Activated naive CD4-positive, alpha-beta T cell treated with anti-CD3 and anti-CD28 coated beads, Interleukin-2, amount 50 U/mL, for 72 hours (primary cell): ENCODE measurements at regions not wholly inside any gene's neighbourhood (a gene's known extent, or its start where the extent isn't known, plus 50 kb on each side); places are given as distances from the start of the nearest gene placed in this dataset.

Source experiments
- ATAC-seq, 2 donors: fragments of 150-1000 bp; cut with Tn5 transposase; 2 replicates each; pipeline ENCODE4 v1.10.0; 2021; ENCODE audit warnings: mild to moderate bottlenecking in 2 of 2, moderate library complexity in 2 of 2
- DNase-seq, 2 donors: peaks; one replicate each; pipeline ENCODE4 v3.0.0; 2021 to 2022; ENCODE audit warnings: low spot score in 2 of 2
- H3K27ac Mint-ChIP-seq, 2 donors: one replicate each; pipeline ENCODE4 v1.8.0; 2022; ENCODE audit warnings: mild to moderate bottlenecking in 2 of 2, mixed read lengths in 2 of 2
- H3K36me3 Mint-ChIP-seq, 2 donors: one replicate each; pipeline ENCODE4 v1.8.0; 2022; ENCODE audit warnings: mixed read lengths in 2 of 2
- H3K9me3 Mint-ChIP-seq, 2 donors: one replicate each; pipeline ENCODE4 v1.8.0; 2022; ENCODE audit warnings: mixed read lengths in 2 of 2

DNA sequence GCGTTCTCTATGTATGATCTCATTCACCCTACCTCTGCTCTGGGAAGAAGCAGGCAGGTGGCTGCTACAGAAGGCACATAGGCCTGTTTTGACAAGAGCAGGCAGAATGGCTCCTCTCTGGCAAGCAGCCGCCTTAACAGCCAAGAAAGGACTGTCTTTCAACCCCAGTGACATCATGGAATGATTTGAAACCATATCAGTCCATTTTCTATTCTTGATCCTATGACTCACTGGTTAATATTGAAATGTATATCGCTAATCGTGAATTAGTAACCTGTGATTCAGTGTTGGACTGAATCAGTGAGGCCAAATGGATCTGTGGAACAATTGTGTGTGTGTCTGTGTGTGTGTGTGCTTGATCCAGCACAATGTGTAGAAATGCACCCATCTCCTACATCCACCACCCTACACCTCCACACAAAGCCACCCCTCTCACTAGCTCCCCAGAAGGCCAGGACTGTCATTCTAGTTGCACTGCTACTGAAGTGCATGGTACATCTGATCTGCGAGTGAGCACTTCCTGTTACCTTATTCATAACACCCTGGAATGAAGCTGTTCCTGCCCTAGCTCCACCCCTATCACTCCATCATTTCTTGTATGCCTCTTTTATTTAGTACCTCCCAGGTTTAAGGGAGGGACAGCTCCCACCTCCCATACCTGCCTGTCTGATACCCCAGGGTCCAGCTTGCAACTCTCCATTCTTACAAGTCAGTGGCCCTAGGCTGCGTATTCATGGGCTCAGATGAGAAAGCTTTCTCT lies 460.0 kb downstream of the FOXO1 start:
- ATAC-seq (peak; percentile 73 to 87), DNase-seq (peak; percentile 43 to 61)
- H3K36me3 Mint-ChIP-seq = peaks cover 16 to 54% of the 10 kb centered on the region in 2 donors
- H3K27ac Mint-ChIP-seq = peak overlapping the region; percentile 95 to 99
- H3K9me3 Mint-ChIP-seq = peaks cover 21 to 35% of the 10 kb centered on the region in 2 donors

GRCh38 chr13:40207001-40207478 lies 459.4 kb downstream of the FOXO1 start:
- H3K27ac Mint-ChIP-seq = peak overlapping the region; percentile 95 to 99
- peaks cover 22 to 60% of the 10 kb centered on the region in 2 donors for H3K36me3 Mint-ChIP-seq
- DNase-seq (no peak), ATAC-seq (peak; percentile 30 to 60)
- peaks cover 27 to 41% of the 10 kb centered on the region in 2 donors for H3K9me3 Mint-ChIP-seq

GRCh38 chr13:40208517-40208916 lies 457.9 kb downstream of the FOXO1 start:
- H3K36me3 Mint-ChIP-seq = peaks cover 28 to 66% of the 10 kb centered on the region in 2 donors
- peak in 1 of 2 donors; percentile 7 for ATAC-seq
- peaks cover 37 to 49% of the 10 kb centered on the region in 2 donors for H3K9me3 Mint-ChIP-seq
- peak overlapping the region; percentile 11 to 51 for H3K27ac Mint-ChIP-seq
- no peak for DNase-seq

DNA sequence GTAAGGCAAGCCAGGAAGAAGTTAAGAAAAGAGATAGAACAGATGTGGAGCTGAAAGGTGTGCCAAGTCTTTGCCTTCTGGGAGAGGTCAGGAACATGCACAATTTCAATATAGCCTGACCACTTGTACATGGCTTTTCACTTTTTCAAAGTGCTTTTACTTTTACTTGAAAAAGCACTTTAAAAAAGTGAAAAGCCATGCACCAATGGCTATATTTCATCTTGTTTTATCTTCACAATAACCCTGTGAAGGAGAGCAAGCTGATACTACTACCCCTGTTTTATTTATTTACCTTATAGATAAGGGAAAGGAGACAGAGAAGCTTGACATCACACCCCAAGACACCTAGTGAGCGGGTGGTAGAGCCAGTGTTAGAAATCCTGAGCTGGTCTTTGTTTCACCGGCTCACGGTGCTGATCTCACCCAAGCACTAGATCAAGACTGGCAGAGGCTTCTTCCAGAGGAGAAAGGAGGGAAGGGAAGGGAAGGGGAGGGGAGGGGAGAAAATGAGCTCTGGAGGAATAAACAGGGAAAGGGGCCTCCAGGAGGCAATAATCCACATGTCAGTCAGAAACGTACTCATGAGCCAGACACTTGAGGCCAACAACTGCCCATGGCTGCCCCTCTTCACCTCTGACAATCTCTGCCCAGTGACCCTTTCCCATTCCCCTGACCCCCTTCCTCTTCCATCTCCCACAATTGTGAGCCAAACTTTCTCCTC lies 455.4 kb downstream of the FOXO1 start:
- Mint-ChIP-seq H3K27ac (no peak overlapping the region), H3K36me3 (peaks cover 27 to 55% of the 10 kb centered on the region in 2 donors), H3K9me3 (peaks cover 36 to 39% of the 10 kb centered on the region in 2 donors)
- ATAC-seq = no peak
- no peak for DNase-seq

- H3K27ac Mint-ChIP-seq = no peak overlapping the region
- peaks cover 37 to 44% of the 10 kb centered on the region in 2 donors for H3K9me3 Mint-ChIP-seq
- H3K36me3 Mint-ChIP-seq = peaks cover 28 to 57% of the 10 kb centered on the region in 2 donors
- ATAC-seq (no peak), DNase-seq (no peak)
Observed at GRCh38 chr13:40211586-40211968, 454.9 kb downstream of the FOXO1 start.

DNA sequence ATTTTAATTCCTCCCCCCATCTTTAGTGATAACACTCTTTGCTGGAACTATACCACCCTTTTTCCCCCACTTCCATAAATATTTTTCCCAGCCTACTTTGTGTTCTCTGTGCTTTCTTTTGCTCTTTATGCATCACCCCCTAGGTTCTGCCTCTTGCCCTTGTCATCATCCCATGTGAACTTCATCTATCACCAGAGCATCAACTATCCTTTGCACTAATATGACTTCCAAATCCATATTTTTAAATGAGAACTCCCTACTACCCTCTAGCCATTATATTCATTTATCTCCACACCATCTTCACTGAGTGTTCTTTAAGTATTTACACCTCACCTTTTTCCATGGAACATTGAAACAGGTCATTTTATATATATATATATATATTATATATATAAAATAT lies 452.7 kb downstream of the FOXO1 start:
- Mint-ChIP-seq H3K27ac (no peak overlapping the region), H3K36me3 (peaks cover 32 to 65% of the 10 kb centered on the region in 2 donors), H3K9me3 (peaks cover 35 to 40% of the 10 kb centered on the region in 2 donors)
- no peak for DNase-seq
- ATAC-seq = no peak

DNA sequence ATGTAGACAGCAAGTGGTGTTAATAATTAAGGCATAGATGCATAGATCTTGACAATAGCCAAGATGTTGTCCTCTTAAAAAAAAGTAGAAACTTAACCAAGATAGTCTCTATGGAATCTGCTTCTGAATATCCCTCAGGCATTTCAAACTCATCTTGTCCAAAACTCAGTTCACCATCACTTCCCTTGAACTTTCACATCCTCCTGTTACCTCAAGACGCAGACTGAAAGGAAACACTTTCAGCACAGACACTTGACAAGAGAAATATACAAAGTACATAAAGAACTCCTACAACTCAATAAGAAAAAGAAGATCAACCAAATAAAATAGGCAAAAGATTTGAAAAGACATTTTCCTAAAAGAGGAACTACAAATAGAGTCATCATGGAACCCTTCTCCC lies 451.1 kb downstream of the FOXO1 start:
- ATAC-seq (no peak), DNase-seq (no peak)
- Mint-ChIP-seq H3K9me3 (peaks cover 32 to 45% of the 10 kb centered on the region in 2 donors), H3K27ac (no peak overlapping the region), H3K36me3 (peaks cover 33 to 71% of the 10 kb centered on the region in 2 donors)

DNA sequence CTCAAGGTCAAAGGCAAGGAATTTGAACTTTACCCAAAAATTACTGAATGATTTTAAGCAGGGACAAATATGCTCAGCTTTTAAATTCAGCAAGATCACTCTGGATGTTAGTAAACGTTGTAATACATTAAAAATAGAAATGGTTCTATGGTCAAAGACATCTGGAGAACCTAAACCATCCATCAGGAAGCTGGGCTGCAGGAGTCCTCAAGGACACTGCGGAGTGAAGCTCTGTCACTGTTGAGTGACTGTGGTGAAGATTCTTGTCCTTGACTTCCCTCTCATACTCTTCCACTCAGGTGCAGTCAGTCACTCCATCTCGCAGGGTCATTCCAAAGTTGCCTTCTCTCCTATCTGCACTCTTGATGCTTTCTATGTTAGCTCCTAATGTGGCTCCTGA lies 450.7 kb downstream of the FOXO1 start:
- H3K9me3 Mint-ChIP-seq = peaks cover 32 to 45% of the 10 kb centered on the region in 2 donors
- peaks cover 34 to 72% of the 10 kb centered on the region in 2 donors for H3K36me3 Mint-ChIP-seq
- H3K27ac Mint-ChIP-seq = no peak overlapping the region
- ATAC-seq (no peak), DNase-seq (no peak)

- ATAC-seq (peak in 1 of 2 donors; percentile 60), DNase-seq (no peak)
- H3K9me3 Mint-ChIP-seq = peaks cover 15 to 30% of the 10 kb centered on the region in 2 donors
- no peak overlapping the region for H3K27ac Mint-ChIP-seq
- H3K36me3 Mint-ChIP-seq = peaks cover 24 to 59% of the 10 kb centered on the region in 2 donors
Observed at GRCh38 chr13:40217675-40218074, 448.8 kb downstream of the FOXO1 start.

DNA sequence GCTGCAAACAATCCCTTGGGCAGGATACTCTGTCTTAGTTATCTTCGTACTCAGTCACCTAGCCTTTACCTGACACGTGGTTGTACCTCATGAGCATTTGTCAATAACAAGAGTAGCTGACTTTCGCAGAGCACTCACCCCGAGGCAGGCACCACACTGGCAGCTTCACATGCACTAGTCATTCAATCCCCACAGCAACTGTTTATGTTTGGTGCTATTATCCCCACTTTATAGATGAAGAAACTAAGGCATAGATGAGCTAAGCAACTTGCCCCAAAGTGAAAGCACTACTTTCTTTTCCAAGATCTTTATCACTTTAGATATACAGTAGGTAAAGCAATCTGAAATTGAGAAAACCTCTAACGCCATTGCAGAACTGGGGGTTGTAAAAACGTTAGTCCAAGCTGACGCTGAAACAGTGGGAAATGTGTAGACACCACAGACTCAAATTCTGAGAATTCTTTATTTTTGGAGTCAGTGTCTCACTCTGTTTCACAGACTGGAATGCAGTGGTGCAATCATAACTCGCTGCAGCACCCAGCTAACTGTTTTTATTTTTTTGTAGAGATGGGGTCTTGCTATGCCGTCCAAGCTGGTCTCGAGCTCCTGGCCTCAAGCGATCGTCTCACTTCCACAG lies 446.0 kb downstream of the FOXO1 start:
- ATAC-seq = peak; percentile 65 to 83

DNA sequence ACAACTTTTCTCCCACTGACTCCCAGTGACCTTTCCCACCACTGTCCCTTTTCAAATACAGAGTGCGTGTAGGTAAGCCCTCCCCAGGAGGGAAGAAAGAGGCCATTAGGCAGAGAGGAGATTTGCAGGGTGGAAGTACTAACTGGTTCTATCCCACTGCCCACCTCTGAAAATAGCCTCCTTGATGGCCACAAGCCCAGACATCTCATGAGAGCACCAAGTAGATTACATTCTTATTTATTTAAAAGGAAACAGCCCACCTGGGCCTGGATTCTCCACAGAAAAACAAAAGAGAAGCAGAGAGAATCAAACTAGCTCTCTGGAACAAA lies 445.3 kb downstream of the FOXO1 start:
- ATAC-seq = no peak
- peaks cover 7 to 18% of the 10 kb centered on the region in 2 donors for H3K9me3 Mint-ChIP-seq
- peaks cover 17 to 38% of the 10 kb centered on the region in 2 donors for H3K36me3 Mint-ChIP-seq
- no peak for DNase-seq
- peak overlapping the region; percentile 89 to 95 for H3K27ac Mint-ChIP-seq

More for the DNA sequence above, 446.0 kb downstream of the FOXO1 start:
- Mint-ChIP-seq H3K36me3 (peaks cover 17 to 45% of the 10 kb centered on the region in 2 donors), H3K9me3 (peaks cover 7 to 21% of the 10 kb centered on the region in 2 donors), H3K27ac (peak overlapping the region; percentile 89 to 95)
- peak in 1 of 2 donors; percentile 49 for DNase-seq

DNA sequence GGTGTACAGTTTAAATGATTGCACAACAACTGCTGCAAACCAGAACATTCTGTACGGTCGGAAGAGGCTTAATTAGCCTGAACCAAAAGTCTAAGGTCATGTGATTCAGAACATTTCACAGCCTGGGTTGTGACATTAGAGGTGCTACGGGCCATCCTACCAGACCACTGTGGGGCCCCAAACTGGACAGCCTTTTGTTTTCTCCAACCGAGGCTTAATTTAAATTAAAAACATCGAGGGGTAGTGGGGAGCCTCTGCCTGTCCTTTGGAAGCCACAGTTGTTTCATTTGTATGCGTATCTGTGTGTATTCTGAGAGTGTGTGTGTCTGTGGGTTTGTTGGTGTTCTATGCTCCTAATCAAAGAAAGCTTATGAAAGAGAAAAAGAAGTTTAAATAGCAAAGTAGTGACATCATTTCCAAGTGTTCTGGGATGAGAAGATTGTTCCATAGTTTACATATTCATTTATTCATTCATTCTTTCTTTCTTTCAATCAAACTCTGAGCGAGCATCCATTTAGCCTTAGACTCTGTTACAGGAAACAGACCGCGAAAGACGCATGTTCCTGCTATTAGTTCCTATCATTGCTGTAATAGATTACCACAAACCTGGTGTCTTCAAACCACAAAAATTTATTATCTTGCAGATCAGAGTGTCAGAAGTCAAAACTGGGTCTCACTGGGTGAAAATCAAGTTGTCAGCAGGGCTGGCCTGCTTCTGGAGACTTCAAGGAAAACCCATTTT lies 444.8 kb downstream of the FOXO1 start:
- ATAC-seq (peak; percentile 61 to 67), DNase-seq (no peak)
- Mint-ChIP-seq H3K36me3 (peaks cover 15 to 33% of the 10 kb centered on the region in 2 donors), H3K27ac (peak overlapping the region; percentile 89 to 95), H3K9me3 (peaks cover 6 to 13% of the 10 kb centered on the region in 2 donors)

DNA sequence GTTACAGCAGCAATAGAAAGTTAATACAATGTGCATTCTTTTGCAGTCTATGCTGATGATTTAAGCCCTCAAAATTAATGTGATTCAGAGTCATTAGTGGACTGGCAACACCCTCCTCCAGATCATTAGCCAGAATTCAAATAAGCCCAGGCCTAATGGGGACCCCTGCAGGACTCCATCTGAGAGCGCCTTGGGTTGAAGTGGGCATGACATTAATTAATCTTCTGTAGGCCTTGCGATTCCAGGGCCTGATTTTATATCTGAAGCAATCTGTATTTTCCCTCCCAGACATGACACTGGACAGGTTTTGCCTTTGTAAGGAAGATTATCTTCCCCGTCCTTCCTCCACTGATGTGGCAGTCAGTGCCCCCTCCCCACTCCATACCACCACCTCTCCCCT lies 442.9 kb downstream of the FOXO1 start:
- no peak for DNase-seq
- Mint-ChIP-seq H3K36me3 (peaks cover 4 to 14% of the 10 kb centered on the region in 2 donors), H3K27ac (no peak overlapping the region), H3K9me3 (peaks cover 0 to 10% of the 10 kb centered on the region in 2 donors)
- no peak for ATAC-seq

GRCh38 chr13:40228496-40228895 lies 437.9 kb downstream of the FOXO1 start:
- peaks cover 0 to 25% of the 10 kb centered on the region in 2 donors for H3K36me3 Mint-ChIP-seq
- ATAC-seq (no peak), DNase-seq (no peak)
- no peak overlapping the region for H3K27ac Mint-ChIP-seq
- H3K9me3 Mint-ChIP-seq = peaks cover 9 to 23% of the 10 kb centered on the region in 2 donors

- DNase-seq = no peak
- no peak for ATAC-seq
- Mint-ChIP-seq H3K9me3 (peaks cover 9 to 25% of the 10 kb centered on the region in 2 donors), H3K27ac (no peak overlapping the region), H3K36me3 (peaks cover 0 to 27% of the 10 kb centered on the region in 2 donors)
Observed at GRCh38 chr13:40228990-40229389, 437.5 kb downstream of the FOXO1 start.

GRCh38 chr13:40230833-40231266 lies 435.6 kb downstream of the FOXO1 start:
- ATAC-seq (no peak), DNase-seq (no peak)
- Mint-ChIP-seq H3K36me3 (peaks cover 0 to 27% of the 10 kb centered on the region in 2 donors), H3K9me3 (peaks cover 9 to 25% of the 10 kb centered on the region in 2 donors), H3K27ac (no peak overlapping the region)
